NCI-H146 treated with DMSO at 0.1 percent for 48 hours (cell line): ENCODE measurements at regions not wholly inside any gene's neighbourhood (a gene's known extent, or its start where the extent isn't known, plus 50 kb on each side); places are given as distances from the start of the nearest gene placed in this dataset.
"Not testable (repeated sequence)": the region's sequence is repeated elsewhere in the genome, so short reads cannot be mapped to it uniquely, and the experiment has no call there.

Experiments used
- DNase-seq: peaks from one replicate; lab custom pipeline; 2025; ENCODE audit not compliant: unreplicated experiment; lab: John Stamatoyannopoulos, UW

GRCh38 chr6:134678436-134678889 is 271.4 kb downstream of the ALDH8A1 start:
- DNase-seq, result no peak

- DNase-seq, result peak; percentile 96
Measured at GRCh38 chr6:134676307-134677281, 273.3 kb downstream of the ALDH8A1 start.

GRCh38 chr6:134675110-134676054 is 274.5 kb downstream of the ALDH8A1 start:
- peak; percentile 98 for DNase-seq

GRCh38 chr6:134674562-134674961 is 275.3 kb downstream of the ALDH8A1 start:
- DNase-seq, result peak; percentile 97

- DNase-seq, result no peak
Measured at GRCh38 chr6:134669485-134669884, 280.4 kb downstream of the ALDH8A1 start.

- no peak for DNase-seq
Measured at GRCh38 chr6:134667111-134667510, 282.8 kb downstream of the ALDH8A1 start.

GRCh38 chr6:134666125-134666524 is 283.8 kb downstream of the ALDH8A1 start:
- no peak for DNase-seq

- no peak for DNase-seq
Measured at GRCh38 chr6:134665029-134665723, 284.7 kb downstream of the ALDH8A1 start.

GRCh38 chr6:134663800-134664535 is 285.9 kb downstream of the ALDH8A1 start:
- no peak for DNase-seq

GRCh38 chr6:134663356-134663755 is 286.5 kb downstream of the ALDH8A1 start:
- DNase-seq, result no peak

GRCh38 chr6:134662077-134662700 is 287.7 kb downstream of the ALDH8A1 start:
- no peak for DNase-seq

GRCh38 chr6:134659885-134660284 is 290.0 kb downstream of the ALDH8A1 start:
- not testable (repeated sequence) for DNase-seq

GRCh38 chr6:134658596-134658995 is 291.3 kb downstream of the ALDH8A1 start:
- DNase-seq, result no peak

- no peak for DNase-seq
Measured at GRCh38 chr6:134657751-134658527, 292.0 kb downstream of the ALDH8A1 start.

GRCh38 chr6:134657343-134657742 is 292.6 kb downstream of the ALDH8A1 start:
- no peak for DNase-seq

- no peak for DNase-seq
Measured at GRCh38 chr6:134654751-134655150, 295.1 kb downstream of the ALDH8A1 start.

GRCh38 chr6:134651519-134651918 is 298.4 kb downstream of the ALDH8A1 start:
- DNase-seq, result no peak

- DNase-seq, result no peak
Measured at GRCh38 chr6:134647861-134648260, 302.0 kb downstream of the ALDH8A1 start.

- DNase-seq, result no peak
Measured at GRCh38 chr6:134642819-134643218, 307.1 kb downstream of the ALDH8A1 start.
